ENCODE measurements at regions not wholly inside any gene's neighbourhood (a gene's known extent, or its start where the extent isn't known, plus 50 kb on each side); places are given as distances from the start of the nearest gene placed in this dataset.

DNA sequence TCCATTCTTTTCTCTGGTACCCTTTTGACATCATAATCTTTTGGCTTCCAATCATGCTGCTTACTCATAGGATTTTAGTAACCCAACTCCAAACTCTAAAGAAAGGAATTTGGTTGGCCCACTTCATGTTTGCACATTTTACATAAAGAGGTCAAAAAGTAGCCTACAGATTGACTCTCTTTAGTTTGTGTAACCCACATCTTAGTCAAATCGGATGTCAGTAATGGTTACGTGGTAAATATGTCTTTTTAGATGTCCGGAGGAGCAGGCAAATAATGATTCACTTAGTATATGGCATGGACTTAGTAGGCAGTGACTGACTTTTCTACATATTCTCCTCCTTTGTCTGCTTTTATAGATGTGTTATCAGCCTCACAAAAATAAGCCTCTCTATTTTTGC is 711.6 kb upstream of the FOXG1 start:
- no peak for DNase-seq

DNA sequence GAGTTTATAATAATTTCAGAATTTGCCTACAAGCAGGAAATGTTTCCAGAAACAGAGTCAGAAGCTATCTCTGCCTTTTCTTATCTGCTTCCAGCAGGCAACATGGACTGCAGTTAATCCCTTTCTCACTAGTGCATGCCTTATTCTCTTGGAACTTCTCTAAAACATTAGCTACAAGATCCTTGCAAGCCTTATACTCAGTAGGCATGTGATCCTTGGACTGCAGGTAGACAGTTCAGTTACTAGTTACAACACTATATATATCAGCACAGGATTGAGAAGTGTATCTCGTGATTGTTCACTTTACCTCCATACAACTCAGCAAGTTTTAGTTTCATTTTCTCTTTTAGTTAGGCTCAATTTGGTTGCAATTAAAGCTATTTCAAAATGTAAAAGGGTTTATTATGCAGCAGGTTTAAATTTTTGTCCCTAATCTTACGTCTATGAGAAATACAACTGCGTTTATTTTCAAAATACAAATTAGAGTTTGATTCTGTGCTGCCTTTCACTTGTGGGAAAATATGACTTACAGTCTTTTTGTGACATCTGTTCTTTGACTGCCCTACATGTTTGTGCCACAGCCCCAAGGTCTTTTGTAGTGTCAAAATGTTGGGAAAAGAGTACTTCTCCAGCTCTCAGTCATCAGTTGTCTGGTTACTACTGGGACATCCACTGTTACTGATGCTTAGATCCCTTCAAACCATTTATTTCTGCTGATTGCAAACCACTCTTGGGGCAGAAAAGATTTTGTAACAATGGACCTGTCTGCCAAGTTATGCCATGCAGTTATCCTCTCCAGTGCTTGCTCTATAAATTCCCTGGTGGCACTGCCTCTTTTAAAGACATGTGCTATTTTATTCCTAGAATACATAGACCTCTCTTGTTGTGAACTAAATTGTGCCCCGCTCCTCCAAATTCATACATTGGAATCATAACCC is 709.0 kb upstream of the FOXG1 start:
- no peak for DNase-seq

DNA sequence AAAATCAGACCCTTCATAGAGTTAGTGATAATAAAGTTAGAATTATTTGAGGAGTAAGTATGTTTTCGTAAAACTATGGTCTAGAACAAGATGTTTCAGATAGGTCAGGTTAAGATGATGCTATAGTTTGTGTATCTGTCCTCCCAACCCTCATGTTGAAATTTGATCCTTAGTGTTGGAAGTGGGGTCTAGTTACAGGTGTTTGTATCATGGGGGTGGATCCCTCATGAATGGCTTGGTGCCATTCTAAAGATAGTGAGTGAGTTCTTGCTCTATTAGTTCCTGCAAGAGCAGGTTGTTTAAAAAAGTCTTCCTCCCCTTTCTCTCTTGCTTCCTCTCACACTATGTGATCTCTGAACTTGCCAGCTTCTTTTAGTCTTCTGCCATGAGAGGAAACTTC is 707.3 kb upstream of the FOXG1 start:
- DNase-seq = no peak

DNA sequence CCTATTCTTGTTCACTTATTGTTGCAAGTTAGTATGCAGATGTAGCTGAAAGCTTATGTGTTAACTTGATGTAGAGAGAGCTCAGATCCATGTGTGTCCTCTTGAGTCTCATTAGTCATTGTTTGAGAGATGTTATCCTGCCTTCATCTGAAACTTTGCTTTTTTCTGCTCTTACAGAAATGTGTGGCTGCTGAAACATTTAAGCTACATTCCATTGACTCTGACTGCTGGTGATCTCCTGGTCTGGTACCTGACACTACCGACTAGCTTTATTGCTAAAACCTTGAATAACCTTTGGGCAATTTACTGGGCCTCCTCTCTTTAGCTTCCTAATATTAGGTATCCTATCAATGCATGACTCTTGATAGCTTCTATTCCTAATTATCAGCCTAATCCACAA is 705.6 kb upstream of the FOXG1 start:
- DNase-seq = no peak

DNA sequence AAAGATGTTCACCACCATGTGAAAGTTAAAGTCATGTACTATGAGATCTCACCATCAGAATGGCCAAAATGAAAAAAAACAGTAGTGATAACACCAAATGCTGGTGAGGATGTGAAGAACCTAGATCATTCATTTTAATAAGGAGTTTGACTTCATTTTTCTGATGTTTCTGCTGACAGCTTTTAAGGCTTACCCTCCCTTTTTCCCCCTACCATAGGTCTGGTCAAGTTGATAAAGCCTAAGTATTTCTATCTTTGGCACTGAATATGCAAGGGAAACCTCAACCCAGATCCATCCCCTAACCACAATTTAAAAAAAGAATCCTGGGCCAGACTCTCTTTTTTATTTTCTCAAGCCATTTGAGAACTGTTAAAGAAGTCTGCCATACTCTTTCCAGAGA is 689.6 kb upstream of the FOXG1 start:
- no peak for DNase-seq

DNA sequence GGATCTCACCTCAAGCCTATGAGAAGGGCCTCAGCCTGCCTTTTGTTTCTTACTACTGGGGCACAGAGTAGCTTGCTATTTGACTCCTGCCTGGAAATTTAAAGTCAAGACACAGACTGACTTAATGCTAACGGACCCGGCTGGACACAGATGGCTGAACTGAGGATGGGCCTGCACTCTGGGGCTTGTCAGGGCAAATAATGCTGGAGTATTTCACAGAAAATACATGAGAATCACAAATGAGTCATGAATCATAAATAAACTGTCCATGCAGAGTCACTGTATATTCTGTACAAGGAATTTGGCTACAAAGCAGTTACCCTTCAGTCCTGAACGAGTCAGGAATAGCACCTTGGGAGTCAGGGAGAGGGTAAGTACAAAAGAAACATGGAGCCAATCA is 683.2 kb upstream of the FOXG1 start:
- no peak for DNase-seq

DNA sequence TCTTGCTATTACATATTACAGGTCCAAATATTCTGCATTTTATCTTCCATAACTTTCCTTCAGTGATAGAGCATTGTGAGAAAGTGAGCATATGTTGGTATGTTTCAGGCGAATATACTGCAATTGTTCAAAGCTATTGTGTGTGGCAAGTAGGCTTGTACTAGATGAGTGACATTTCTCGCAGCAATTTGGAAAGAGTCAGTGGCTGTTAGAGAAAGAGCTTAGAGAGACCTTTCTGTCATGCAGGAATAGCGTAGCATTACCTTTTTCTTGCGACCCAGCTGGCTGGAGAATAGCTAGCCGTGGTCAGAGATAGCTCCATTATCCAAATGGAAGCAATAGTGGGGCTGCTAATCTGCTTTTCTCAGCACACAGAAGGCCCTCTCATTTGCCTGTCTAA is 678.5 kb upstream of the FOXG1 start:
- DNase-seq = no peak

DNA sequence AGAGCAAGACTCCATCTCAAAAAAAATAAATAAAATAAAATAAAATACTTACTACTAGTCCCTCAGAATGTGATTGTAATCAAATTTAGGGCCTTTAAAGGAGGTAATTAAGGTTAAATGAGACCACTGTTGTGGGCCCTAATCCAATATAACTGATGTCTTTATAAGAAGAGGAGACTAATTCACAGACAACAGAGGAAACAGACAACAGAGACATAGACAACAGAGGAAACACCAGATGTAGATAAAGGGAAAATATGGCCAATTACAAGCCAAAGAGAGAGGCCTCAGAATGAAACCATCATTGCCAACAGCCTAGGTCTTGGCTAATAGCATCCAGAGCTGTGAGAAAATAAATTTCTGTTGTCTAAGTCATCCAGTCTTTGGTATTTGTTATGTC is 669.0 kb upstream of the FOXG1 start:
- DNase-seq = no peak

DNA sequence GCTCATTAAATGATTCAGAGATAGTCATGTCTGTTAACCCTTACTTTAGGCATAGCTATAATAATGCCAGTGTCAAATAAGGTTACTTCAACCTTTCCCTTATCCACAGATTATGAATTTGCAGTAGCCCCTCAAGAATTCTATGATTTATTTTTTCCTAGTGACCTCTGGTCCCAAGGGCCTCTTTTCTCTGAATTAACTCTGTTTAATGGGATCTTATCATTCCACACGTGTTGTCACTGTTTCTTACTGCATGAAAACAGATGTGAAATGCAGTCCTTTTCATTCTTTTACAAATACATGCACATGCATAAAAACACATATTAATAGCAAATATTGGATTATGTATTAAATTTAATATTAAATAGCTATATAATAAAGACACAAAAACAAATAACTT is 667.7 kb upstream of the FOXG1 start:
- DNase-seq = no peak

DNA sequence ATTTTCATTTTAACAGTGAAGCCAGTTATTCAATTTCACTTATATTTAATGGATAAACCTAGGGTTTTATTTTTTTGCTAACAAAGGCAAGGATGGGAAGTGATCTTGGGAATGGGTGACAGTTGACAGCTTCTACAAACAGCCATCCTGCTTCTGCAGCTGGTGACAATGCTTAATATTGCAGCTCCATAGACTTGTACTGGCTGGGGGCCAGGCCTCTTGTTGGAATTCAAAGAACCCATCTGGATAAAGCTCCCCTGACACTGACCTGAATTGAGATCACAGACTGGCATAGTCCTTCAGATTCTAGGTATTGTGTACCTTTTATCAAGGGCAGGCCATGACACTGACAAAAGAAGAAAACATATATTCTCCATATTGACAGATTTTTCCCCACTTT is 664.6 kb upstream of the FOXG1 start:
- no peak for DNase-seq

DNA sequence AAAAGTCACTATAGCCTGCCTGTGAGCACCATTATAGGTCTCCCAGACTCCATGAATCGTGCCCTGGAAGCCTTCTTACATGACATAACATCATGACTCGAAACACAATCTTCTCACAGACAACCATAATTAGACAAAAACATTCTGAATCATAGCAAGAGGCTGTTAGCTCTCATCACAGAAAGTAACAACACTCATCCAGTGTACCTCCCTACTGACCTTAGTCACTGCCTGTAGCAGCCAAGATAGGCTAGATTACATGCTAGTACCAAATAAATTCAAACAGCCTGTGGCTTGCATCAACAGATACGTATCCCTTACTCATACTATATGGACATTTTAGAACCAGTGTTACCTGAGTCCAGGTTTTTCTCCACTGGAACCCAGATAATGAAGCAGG is 663.8 kb upstream of the FOXG1 start:
- no peak for DNase-seq

DNA sequence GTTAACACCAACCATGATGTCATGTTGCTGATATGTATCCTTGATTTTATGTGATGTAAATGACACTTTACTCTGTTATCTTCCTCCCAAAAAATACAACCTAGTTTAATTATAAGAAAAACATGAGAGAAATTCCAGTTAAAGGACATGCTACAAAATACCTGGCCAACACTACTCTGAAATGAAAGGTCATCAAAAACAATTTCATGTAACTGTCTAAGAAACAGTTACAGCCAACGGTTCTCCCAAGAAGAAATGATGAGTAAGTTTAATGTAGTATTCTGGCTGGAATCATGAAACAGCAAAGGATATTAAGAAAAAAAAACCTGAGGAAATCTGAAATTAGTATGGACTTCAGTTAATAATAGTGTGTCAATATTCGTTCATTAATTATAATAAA is 653.3 kb upstream of the FOXG1 start:
- DNase-seq = no peak

DNA sequence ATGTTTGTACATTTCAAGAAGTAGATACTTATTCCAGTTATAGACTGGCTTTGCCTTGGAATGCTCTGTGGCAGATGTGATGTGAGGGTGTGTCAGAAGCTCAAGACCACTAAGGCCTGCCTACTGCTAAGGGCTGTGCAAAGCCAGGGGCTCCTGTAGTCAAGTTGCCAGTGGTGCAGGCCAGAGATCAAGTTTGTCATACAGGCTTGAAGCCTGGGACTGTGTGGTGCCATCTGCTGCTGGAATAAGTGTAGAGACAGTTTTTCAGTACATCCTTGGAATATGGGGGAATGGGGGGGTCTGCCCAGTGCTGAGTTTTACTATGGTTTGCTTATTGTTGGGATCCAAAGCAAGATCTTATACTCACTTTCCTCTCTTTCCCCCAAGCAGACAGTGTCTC is 649.9 kb upstream of the FOXG1 start:
- DNase-seq = no peak

DNA sequence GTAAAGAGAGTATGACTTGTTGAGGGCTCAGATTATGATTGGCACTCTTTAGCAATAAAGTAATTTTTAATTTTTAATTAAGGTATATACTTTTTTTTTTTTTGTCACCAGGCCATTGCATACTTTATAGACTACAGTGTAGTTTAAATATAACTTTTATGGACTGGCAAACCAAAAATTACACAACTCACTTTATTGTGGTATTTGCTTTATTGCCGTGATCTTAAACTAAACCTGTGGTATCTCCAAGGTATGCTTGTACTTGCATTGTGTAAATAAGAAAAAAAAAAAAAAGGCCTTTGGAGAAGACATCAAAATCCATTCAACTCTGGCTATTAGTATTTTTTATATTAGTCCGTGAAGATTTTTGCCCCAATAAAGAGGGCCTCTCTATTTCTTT is 646.7 kb upstream of the FOXG1 start:
- DNase-seq = no peak

DNA sequence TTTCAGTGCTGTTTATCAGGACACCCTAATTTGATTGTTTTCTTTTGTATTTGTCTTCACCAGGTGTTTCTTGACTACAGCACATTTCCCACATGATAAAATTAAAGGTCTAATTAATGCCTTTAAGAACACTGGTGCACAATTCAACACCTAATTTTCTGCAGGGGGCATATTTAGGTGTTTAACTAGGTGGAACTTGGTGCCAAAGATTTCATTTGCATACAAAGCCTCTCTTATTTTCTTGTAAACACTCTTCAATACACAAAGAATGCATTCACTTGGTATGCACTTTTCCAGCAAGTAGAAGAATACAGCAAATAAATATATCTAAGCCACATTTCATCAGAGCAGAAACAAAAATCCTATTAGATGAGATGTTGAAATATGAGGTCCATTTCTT is 646.2 kb upstream of the FOXG1 start:
- DNase-seq = no peak

DNA sequence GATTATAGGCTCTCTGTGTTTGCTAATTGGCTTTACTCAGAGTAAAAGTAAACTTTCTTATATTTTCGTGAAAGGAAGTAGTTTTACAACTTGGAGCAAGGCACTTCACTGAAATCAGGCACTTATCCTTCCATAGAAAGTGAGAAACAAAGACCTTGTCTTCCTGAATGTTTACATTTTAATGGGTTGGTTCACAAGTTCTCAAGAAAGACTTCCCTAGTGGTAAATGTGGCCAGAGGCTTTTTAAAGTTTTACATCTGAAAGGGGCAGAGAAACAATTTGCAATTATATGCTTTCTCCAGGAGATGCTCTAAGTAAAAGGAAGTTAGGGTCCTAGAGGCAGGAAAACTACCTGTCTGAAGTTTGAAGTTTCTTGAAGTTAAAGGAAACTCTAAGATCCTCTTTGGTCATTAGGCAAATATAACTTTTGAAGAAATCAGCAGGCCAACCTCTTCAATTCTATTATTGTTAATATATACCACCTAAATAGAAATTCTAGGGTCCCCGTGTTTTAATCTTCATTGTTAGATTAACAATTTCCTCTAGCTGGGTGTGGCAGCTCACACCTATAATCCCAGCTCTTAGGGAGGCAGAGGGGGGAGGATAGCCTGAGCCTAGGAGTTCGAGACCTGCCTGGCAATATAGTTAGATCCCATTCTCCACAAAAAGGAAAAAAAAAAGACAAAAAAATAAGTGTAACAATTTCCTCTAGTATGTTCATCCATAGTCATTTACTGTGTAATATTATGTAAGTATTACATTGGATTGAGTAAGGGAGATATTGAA is 644.9 kb upstream of the FOXG1 start:
- DNase-seq = no peak

DNA sequence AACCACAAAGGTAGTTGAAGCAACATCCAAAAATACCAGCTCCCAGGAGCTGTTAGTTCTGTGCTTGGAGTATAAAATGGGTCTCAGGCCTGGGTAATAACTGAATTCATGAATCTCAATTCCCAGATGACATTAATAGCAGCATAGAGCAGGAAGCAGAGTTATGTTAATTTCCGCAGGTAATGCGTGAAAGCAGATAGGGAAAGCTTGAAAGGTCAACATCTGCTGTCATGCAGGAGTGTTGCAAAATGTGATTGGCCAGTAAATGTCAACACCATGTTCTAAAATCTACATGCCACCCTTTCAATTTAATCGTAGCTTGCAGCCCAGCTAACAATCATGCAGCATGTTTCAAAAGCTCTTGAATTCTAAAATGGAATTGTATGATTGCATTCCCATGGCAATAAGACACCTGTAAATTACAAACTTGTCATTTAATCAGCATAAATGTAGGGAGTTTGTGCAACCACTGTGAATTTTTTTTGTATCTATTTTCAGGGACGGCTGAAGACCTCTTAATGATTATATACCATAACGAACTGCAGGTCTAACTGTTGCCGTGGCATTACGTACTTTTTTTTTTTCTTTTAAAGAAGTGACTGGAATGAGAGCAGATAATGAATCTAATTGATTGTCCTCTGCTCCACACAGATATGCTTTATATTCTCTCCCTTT is 635.8 kb upstream of the FOXG1 start:
- no peak for DNase-seq

DNA sequence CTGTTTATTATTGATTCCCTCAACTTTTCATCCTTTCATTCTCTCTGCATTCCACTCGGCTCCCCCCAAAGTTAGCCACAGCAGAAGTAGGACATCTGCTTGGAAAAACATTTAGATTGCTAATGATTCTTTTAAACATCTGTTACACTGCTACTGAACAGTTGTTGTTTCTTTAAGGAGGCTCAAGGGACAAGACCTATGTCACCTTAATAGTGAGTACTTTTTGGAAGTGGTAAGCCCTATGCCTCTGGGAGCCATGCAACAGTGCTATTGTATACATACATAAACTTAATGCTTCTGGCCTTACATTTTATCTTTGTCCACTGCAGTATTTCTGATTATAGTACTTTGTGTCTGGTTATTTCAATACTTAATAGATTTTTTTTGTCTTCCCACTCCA is 628.2 kb upstream of the FOXG1 start:
- DNase-seq = no peak

DNA sequence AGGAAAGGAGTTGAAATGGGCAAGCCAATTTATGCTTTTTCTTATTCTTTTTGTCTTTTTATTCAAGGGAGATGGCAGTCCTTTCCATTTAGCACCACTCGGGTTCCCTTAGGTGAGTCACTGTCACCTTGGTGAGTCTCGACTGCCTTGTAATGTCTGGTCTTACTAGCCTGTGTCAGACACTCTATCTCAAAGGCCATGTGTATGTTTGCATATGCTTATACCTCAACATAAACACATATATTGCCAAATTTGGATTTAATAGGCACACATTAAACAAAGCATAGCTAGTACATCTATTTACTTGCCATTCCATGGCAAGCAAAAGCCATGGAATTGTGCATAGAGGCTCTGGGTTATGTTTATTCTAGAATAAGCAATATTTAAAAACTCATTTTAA is 624.9 kb upstream of the FOXG1 start:
- DNase-seq = no peak

DNA sequence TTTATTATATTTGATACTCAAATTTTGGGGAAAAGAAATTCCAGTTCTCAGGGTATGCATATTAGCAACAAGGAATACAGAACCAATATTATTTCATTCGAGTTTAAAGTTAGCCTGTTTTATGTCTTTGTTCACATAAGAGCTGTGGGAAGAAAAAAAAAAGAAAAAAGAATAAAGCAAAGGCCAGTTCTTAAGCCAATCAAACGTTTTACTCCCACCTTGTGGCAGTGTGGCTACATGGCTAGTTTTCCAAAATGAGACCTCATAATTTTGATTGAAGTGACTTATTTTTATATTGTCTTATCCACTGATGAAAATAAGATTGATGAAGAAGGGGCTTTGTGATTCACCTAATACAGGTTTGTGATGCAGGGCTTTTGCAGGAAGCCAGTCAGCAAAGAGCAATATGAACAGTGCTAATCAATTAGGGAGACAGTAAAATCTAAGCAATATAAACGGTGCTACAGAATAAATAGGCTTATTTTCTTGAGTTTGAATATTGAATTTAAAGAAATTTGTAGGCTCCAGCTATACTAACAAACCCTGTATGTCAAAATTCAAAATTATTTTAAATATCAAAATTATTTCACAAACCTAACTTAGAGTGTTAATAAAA is 624.1 kb upstream of the FOXG1 start:
- no peak for DNase-seq

DNA sequence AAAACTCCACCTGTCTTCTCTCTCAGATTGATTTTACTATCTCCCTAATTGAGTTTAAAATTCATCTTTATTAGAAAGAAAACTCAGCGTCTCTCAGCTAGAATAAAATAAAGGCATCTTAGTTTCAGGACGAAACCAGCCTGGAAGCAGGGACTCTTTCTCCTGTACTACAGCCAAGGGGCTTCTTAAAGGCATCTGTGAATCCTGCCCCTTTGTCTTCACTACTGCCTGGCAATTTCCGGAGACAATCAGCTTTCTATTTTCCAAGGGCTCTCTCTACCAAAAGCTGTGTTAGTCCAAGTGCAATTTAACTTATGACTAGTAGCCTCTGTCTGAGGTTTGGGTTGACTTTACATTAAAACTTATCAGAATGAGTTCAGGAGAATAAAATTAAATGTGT is 623.3 kb upstream of the FOXG1 start:
- DNase-seq = no peak

DNA sequence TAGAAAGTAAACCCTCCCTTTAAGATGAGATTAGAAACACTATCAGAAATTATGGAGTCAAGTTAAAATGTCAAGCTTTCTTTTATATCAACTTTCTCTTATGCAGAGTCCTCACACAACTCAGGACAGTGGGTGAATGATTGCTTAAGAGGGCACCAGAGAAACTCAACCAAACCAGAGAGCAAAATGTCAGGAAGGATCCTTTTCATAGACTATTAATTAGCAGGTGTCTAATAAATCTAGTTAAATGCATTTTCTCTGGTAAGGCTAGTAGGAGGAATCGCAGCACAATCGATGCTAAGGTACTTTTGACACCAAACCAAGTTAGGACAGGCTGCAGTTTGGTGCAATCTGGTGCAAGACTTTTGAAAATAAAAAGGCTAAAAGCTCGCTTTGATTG is 614.7 kb upstream of the FOXG1 start:
- DNase-seq = no peak

DNA sequence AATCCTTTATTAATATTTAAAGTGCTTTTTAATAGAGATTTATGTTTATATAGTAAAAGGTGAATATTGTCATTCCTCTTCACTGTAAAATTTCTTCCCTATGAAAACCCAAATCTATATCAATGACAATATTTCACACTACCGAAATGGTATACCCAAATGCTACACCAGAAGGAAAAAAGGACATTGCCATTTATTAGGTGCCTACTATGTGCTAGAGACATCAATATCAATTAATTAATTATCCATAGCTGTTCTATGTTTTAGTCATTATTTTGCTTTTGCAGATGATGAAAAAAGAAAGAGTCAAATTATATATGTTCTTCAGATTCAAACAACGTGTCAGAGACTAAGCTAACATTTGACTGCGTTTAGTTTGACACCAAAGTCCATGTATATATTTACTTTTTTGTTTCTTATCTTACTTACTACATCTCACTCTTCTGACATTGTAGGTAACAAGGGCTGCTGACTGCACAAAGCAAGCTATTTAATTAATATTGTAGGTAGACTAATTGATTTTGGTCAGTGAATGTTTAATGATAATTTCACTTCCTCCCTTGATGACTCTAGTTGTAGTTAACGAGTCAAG is 614.0 kb upstream of the FOXG1 start:
- DNase-seq = no peak
